ENCODE measurements at regions not wholly inside any gene's neighbourhood (a gene's known extent, or its start where the extent isn't known, plus 50 kb on each side); places are given as distances from the start of the nearest gene placed in this dataset.

- H3K4me3 ChIP-seq = no peak overlapping the region
- no peaks in the 10 kb centered on the region for H3F3A ChIP-seq (ENCODE audit: insufficient read depth)
- 82 to 86% methylated on average over 5 of the region's 5 CpGs for WGBS, 2 experiments (ENCODE audit: low coverage in 1 of 2, low lambda C conversion rate in 2 of 2, missing lambda C conversion rate in 2 of 2)
- H3K4me2 ChIP-seq (ENCODE audit: unreplicated experiment) = no peak overlapping the region
- no peaks in the 10 kb centered on the region for H3K79me2 ChIP-seq (ENCODE audit: insufficient read depth)
- no peaks in the 10 kb centered on the region for H3K27me3 ChIP-seq (replicated peaks; ENCODE audit: insufficient read depth)
- no peaks in the 10 kb centered on the region for H3K9me2 ChIP-seq (ENCODE audit: insufficient read depth)
- H4K20me1 ChIP-seq (ENCODE audit: insufficient read depth) = no peaks in the 10 kb centered on the region
- no peaks in the 10 kb centered on the region for H3K36me3 ChIP-seq (ENCODE audit: low read depth)
- in situ Hi-C loops (cut with MboI) = loop anchor here (25.0 kb wide), 1 partner anchor 540 kb away; no protein-coding TSS in a partner anchor
- no peak for DNase-seq
- no peak overlapping the region for H2AFZ ChIP-seq
- no peak overlapping the region for H3K9ac ChIP-seq
- TF ChIP-seq EZH2 (IDR thresholded peaks at IDR 0.05; ENCODE audit: insufficient read depth, poor library complexity, severe bottlenecking) (no peak), EZH2phosphoT487 (IDR thresholded peaks at IDR 0.05; ENCODE audit: insufficient read depth, low read depth) (no peak)
- no peak overlapping the region for H3K27ac ChIP-seq
- no peaks in the 10 kb centered on the region for H3K9me3 ChIP-seq (ENCODE audit: low read depth)
- H3K4me1 ChIP-seq (ENCODE audit: insufficient read depth) = no peaks in the 10 kb centered on the region
Measured at GRCh38 chr11:23846902-23847422, 649.9 kb upstream of the LUZP2 start.

- Histone ChIP-seq H3K36me3 (ENCODE audit: low read depth) (no peaks in the 10 kb centered on the region), H3K4me3 (no peak overlapping the region), H3K4me1 (ENCODE audit: insufficient read depth) (peaks cover 4% of the 10 kb centered on the region; the same call in 1 of the 2 replicates), H4K20me1 (ENCODE audit: insufficient read depth) (no peaks in the 10 kb centered on the region), H3F3A (ENCODE audit: insufficient read depth) (no peaks in the 10 kb centered on the region), H3K79me2 (ENCODE audit: insufficient read depth) (no peaks in the 10 kb centered on the region), H3K27me3 (replicated peaks; ENCODE audit: insufficient read depth) (no peaks in the 10 kb centered on the region), H3K9me3 (ENCODE audit: low read depth) (no peaks in the 10 kb centered on the region), H2AFZ (0 out of 2 replicates have a peak overlapping the region, but pooled peaks have one; percentile 3), H3K9me2 (ENCODE audit: insufficient read depth) (no peaks in the 10 kb centered on the region), H3K27ac (no peak overlapping the region), H3K4me2 (ENCODE audit: unreplicated experiment) (no peak overlapping the region), H3K9ac (no peak overlapping the region)
- 10 to 39% methylated on average over 1 of the region's 1 CpG for WGBS, 2 experiments (ENCODE audit: low coverage in 1 of 2, low lambda C conversion rate in 2 of 2, missing lambda C conversion rate in 2 of 2)
- TF ChIP-seq EZH2 (IDR thresholded peaks at IDR 0.05; ENCODE audit: insufficient read depth, poor library complexity, severe bottlenecking) = no peak
- TF ChIP-seq EZH2phosphoT487 (IDR thresholded peaks at IDR 0.05; ENCODE audit: insufficient read depth, low read depth) = no peak
- DNase-seq = no peak
- in situ Hi-C loops (cut with MboI) = no loop called here
Measured at GRCh38 chr11:23851216-23851615, 645.6 kb upstream of the LUZP2 start.

- Histone ChIP-seq H3F3A (ENCODE audit: insufficient read depth) (no peaks in the 10 kb centered on the region), H3K9ac (no peak overlapping the region), H3K4me3 (no peak overlapping the region), H3K9me2 (ENCODE audit: insufficient read depth) (no peaks in the 10 kb centered on the region), H4K20me1 (ENCODE audit: insufficient read depth) (no peaks in the 10 kb centered on the region), H3K4me2 (ENCODE audit: unreplicated experiment) (peak overlapping the region; percentile 51), H3K9me3 (ENCODE audit: low read depth) (no peaks in the 10 kb centered on the region), H3K27ac (no peak overlapping the region), H3K4me1 (ENCODE audit: insufficient read depth) (peaks cover 11% of the 10 kb centered on the region), H3K27me3 (replicated peaks; ENCODE audit: insufficient read depth) (no peaks in the 10 kb centered on the region), H3K79me2 (ENCODE audit: insufficient read depth) (no peaks in the 10 kb centered on the region), H2AFZ (peak overlapping the region; percentile 30; the same call in 1 of the 2 replicates), H3K36me3 (ENCODE audit: low read depth) (no peaks in the 10 kb centered on the region)
- in situ Hi-C loops (cut with MboI) = no loop called here
- DNase-seq = peak; percentile 60
- TF ChIP-seq EZH2 (IDR thresholded peaks at IDR 0.05; ENCODE audit: insufficient read depth, poor library complexity, severe bottlenecking) (no peak), EZH2phosphoT487 (IDR thresholded peaks at IDR 0.05; ENCODE audit: insufficient read depth, low read depth) (no peak)
- WGBS, 2 experiments (ENCODE audit: low coverage in 1 of 2, low lambda C conversion rate in 2 of 2, missing lambda C conversion rate in 2 of 2) = 4% methylated on average over 1 of the region's 1 CpG
Measured at GRCh38 chr11:23856654-23857053, 640.2 kb upstream of the LUZP2 start.

- no peaks in the 10 kb centered on the region for H3K27me3 ChIP-seq (replicated peaks; ENCODE audit: insufficient read depth)
- H3K36me3 ChIP-seq (ENCODE audit: low read depth) = no peaks in the 10 kb centered on the region
- DNase-seq = no peak
- no peaks in the 10 kb centered on the region for H3F3A ChIP-seq (ENCODE audit: insufficient read depth)
- TF ChIP-seq EZH2 (IDR thresholded peaks at IDR 0.05; ENCODE audit: insufficient read depth, poor library complexity, severe bottlenecking) (no peak), EZH2phosphoT487 (IDR thresholded peaks at IDR 0.05; ENCODE audit: insufficient read depth, low read depth) (no peak)
- no peak overlapping the region for H3K27ac ChIP-seq
- no peak overlapping the region for H2AFZ ChIP-seq
- H3K4me2 ChIP-seq (ENCODE audit: unreplicated experiment) = no peak overlapping the region
- in situ Hi-C loops (cut with MboI) = no loop called here
- H4K20me1 ChIP-seq (ENCODE audit: insufficient read depth) = no peaks in the 10 kb centered on the region
- no peaks in the 10 kb centered on the region for H3K9me2 ChIP-seq (ENCODE audit: insufficient read depth)
- no peaks in the 10 kb centered on the region for H3K9me3 ChIP-seq (ENCODE audit: low read depth)
- no peak overlapping the region for H3K4me3 ChIP-seq
- H3K79me2 ChIP-seq (ENCODE audit: insufficient read depth) = no peaks in the 10 kb centered on the region
- no peak overlapping the region for H3K9ac ChIP-seq
- peaks cover 11% of the 10 kb centered on the region for H3K4me1 ChIP-seq (ENCODE audit: insufficient read depth)
Measured at GRCh38 chr11:23859087-23859486, 637.8 kb upstream of the LUZP2 start.

- H2AFZ ChIP-seq = 0 out of 2 replicates have a peak overlapping the region, but pooled peaks have one; percentile 9
- no peak overlapping the region for H3K4me2 ChIP-seq (ENCODE audit: unreplicated experiment)
- H3K9ac ChIP-seq = no peak overlapping the region
- no peak overlapping the region for H3K27ac ChIP-seq
- H3K9me3 ChIP-seq (ENCODE audit: low read depth) = no peaks in the 10 kb centered on the region
- TF ChIP-seq EZH2 (IDR thresholded peaks at IDR 0.05; ENCODE audit: insufficient read depth, poor library complexity, severe bottlenecking) (no peak), EZH2phosphoT487 (IDR thresholded peaks at IDR 0.05; ENCODE audit: insufficient read depth, low read depth) (no peak)
- H3K4me1 ChIP-seq (ENCODE audit: insufficient read depth) = peaks cover 22% of the 10 kb centered on the region
- no peak for DNase-seq
- no peaks in the 10 kb centered on the region for H3K27me3 ChIP-seq (replicated peaks; ENCODE audit: insufficient read depth)
- WGBS, 2 experiments (ENCODE audit: low coverage in 1 of 2, low lambda C conversion rate in 2 of 2, missing lambda C conversion rate in 2 of 2) = 42 to 44% methylated on average over 9 of the region's 9 CpGs
- in situ Hi-C loops (cut with MboI) = no loop called here
- H3K79me2 ChIP-seq (ENCODE audit: insufficient read depth) = no peaks in the 10 kb centered on the region
- H3F3A ChIP-seq (ENCODE audit: insufficient read depth) = peaks cover 17% of the 10 kb centered on the region
- H3K4me3 ChIP-seq = no peak overlapping the region
- no peaks in the 10 kb centered on the region for H3K9me2 ChIP-seq (ENCODE audit: insufficient read depth)
- no peaks in the 10 kb centered on the region for H3K36me3 ChIP-seq (ENCODE audit: low read depth)
- H4K20me1 ChIP-seq (ENCODE audit: insufficient read depth) = no peaks in the 10 kb centered on the region
Measured at GRCh38 chr11:23861615-23862014, 635.2 kb upstream of the LUZP2 start.

Data from GM23248 (cell line).